HepG2 (cell line): ENCODE measurements at regions not wholly inside any gene's neighbourhood (a gene's known extent, or its start where the extent isn't known, plus 50 kb on each side); places are given as distances from the start of the nearest gene placed in this dataset.

Source experiments
- ATAC-seq: fragments of 200-7000 bp; cut with Tn5 transposase; 3 replicates; pipeline ENCODE4 v1.9.1; 2020; ENCODE audit warnings: mild to moderate bottlenecking, moderate library complexity
- BruUV-seq: library from RNA; stranded (reverse); fragments of 400-500 nt; replicated peaks from 2 replicates; lab custom pipeline; 2021; lab: Mats Ljungman, UMichigan
- CTCF ChIA-PET: fragments of 300-600 bp; formaldehyde crosslinking; extraction: SDS; loops from one replicate; lab custom pipeline; 2021; ENCODE audit warnings: low total read pairs, inconsistent platforms, low intra/inter-chr PET ratio; lab: Yijun Ruan, JAX
- POLR2A ChIA-PET: fragments of 350-600 bp; sonication (Branson Sonifier 250); formaldehyde crosslinking; loops from one replicate; lab custom pipeline; 2020; ENCODE audit warnings: antibody characterized with exemption, inconsistent platforms; lab: Yijun Ruan, JAX
- DNase-seq: peaks from one replicate; pipeline ENCODE4 v3.0.0-alpha.2; 2015; ENCODE audit warnings: low spot score
- FAIRE-seq: peaks from 3 replicates; lab custom pipeline; 2011; peaks lifted over from hg19 to GRCh38; lab: Jason Lieb, UNC
- H2AFZ ChIP-seq: one replicate; pipeline ENCODE4 v1.6.1; 2011; ENCODE audit warnings: low read length, inconsistent platforms
- H3K27ac ChIP-seq: fragments of 300-600 bp; 3 replicates; pipeline ENCODE4 v1.8.0; 2011; ENCODE audit warnings: mixed run types, mild to moderate bottlenecking, mixed read lengths, low read length, inconsistent platforms; ENCODE audit not compliant: insufficient read depth; ENCODE audit errors: extremely low read length
- H3K27me3 ChIP-seq, 2 experiments: fragments of 200-600 bp in 1 of 2; 2 replicates in 1 of 2; 3 replicates in 1 of 2; pipeline versions ENCODE4 v1.6.0 to v1.8.0; 2011; ENCODE audit warnings: low read length in 2 of 2, mild to moderate bottlenecking in 2 of 2, moderate library complexity in 2 of 2, inconsistent platforms in 1 of 2; ENCODE audit not compliant: insufficient read depth in 2 of 2, control insufficient read depth in 1 of 2
- H3K36me3 ChIP-seq, 2 experiments: fragments of 200-600 bp in 1 of 2; replicated peaks in 1 of 2; 2 replicates in 1 of 2; 3 replicates in 1 of 2; pipeline versions ENCODE4 v1.5.1 to v1.8.0; 2011; ENCODE audit warnings: low read length in 2 of 2, inconsistent platforms in 1 of 2; ENCODE audit not compliant: insufficient read depth in 2 of 2, control insufficient read depth in 1 of 2
- H3K4me1 ChIP-seq: 2 replicates; pipeline ENCODE4 v1.5.1; 2012; ENCODE audit warnings: low read length, inconsistent platforms; ENCODE audit not compliant: insufficient read depth
- H3K4me2 ChIP-seq: 2 replicates; pipeline ENCODE4 v1.6.0; 2011; ENCODE audit warnings: low read depth, low read length, inconsistent platforms
- H3K4me3 ChIP-seq, 3 experiments: fragments of 200-600 bp in 1 of 3; sonication (generic), shearing (Covaris generic) in 1 of 3; replicated peaks in 1 of 3; 2 replicates each; pipeline ENCODE4 v1.5.1; 2011 to 2016; ENCODE audit warnings: low read length in 3 of 3, inconsistent platforms in 2 of 3, low read depth in 2 of 3, mild to moderate bottlenecking in 2 of 3, control low read depth in 1 of 3, mixed read lengths in 1 of 3; ENCODE audit not compliant: insufficient read depth in 1 of 3
- H3K79me2 ChIP-seq: one replicate; pipeline ENCODE4 v1.6.1; 2011; ENCODE audit warnings: low read length, inconsistent platforms; ENCODE audit not compliant: insufficient read depth
- H3K9ac ChIP-seq: 2 replicates; pipeline ENCODE4 v1.6.0; 2011; ENCODE audit warnings: mild to moderate bottlenecking, low read depth, low read length, inconsistent platforms; ENCODE audit not compliant: insufficient read depth
- H3K9me3 ChIP-seq: 2 replicates; pipeline ENCODE4 v1.5.1; 2012; ENCODE audit warnings: mild to moderate bottlenecking, low read length
- H4K20me1 ChIP-seq: 2 replicates; pipeline ENCODE4 v1.6.0; 2011; ENCODE audit warnings: inconsistent platforms, mild to moderate bottlenecking, low read length, moderate library complexity; ENCODE audit not compliant: insufficient read depth
- ATF1 ChIP-seq: IDR thresholded peaks from 2 replicates; pipeline ENCODE4 v1.6.1; 2016; ENCODE audit warnings: mild to moderate bottlenecking, control low read depth
- ATRX ChIP-seq: sonication (generic); formaldehyde crosslinking; IDR thresholded peaks from 2 replicates; pipeline ENCODE4 v1.4.0; 2020; ENCODE audit warnings: missing genetic modification reagents, borderline replicate concordance
- CEBPG ChIP-seq: IDR thresholded peaks from 2 replicates; pipeline ENCODE4 v1.6.1; 2016
- CHD4 ChIP-seq: fragments of 200-600 bp; sonication (generic); IDR thresholded peaks from 2 replicates; pipeline ENCODE4 v1.7.0; 2017; ENCODE audit warnings: mild to moderate bottlenecking, low read length, borderline replicate concordance
- GATAD2A ChIP-seq: IDR thresholded peaks from 2 replicates; pipeline ENCODE4 v1.6.1; 2016
- HNF4G ChIP-seq, 2 experiments: sonication (generic) in 1 of 2; formaldehyde crosslinking in 1 of 2; IDR thresholded peaks; 2 replicates each; pipeline versions ENCODE4 v1.4.0 to v1.6.1; 2011 to 2020; ENCODE audit warnings: borderline replicate concordance in 2 of 2, low read depth in 2 of 2, mild to moderate bottlenecking in 2 of 2, low read length in 1 of 2, missing genetic modification reagents in 1 of 2, moderate library complexity in 1 of 2
- KDM3A ChIP-seq: IDR thresholded peaks from 2 replicates; pipeline ENCODE4 v1.6.1; 2018; ENCODE audit warnings: low read depth, missing compliant biosample characterization
- KLF12 ChIP-seq: sonication (generic); formaldehyde crosslinking; IDR thresholded peaks from 2 replicates; pipeline ENCODE4 v1.4.0; 2020; ENCODE audit warnings: missing genetic modification reagents, borderline replicate concordance
- MXI1 ChIP-seq: IDR thresholded peaks from 3 replicates; pipeline ENCODE4 v1.6.1; 2012; ENCODE audit warnings: low read depth, low read length, inconsistent platforms, borderline replicate concordance
- PBX2 ChIP-seq: IDR thresholded peaks from 2 replicates; pipeline ENCODE4 v1.6.1; 2016; ENCODE audit warnings: control low read depth
- SATB2 ChIP-seq: sonication (generic); formaldehyde crosslinking; IDR thresholded peaks from 2 replicates; pipeline ENCODE4 v1.5.0; 2020; ENCODE audit warnings: missing genetic modification reagents
- SNAPC5 ChIP-seq: sonication (generic); formaldehyde crosslinking; IDR thresholded peaks from 2 replicates; pipeline ENCODE4 v1.8.1; 2023; ENCODE audit warnings: mild to moderate bottlenecking, missing genetic modification reagents, borderline replicate concordance
- SP140L ChIP-seq: sonication (generic); formaldehyde crosslinking; IDR thresholded peaks from 2 replicates; pipeline ENCODE4 v1.4.0; 2020; ENCODE audit warnings: missing genetic modification reagents, borderline replicate concordance
- TBL1XR1 ChIP-seq: fragments of 150-350 bp; IDR thresholded peaks from 2 replicates; pipeline ENCODE4 v1.6.1; 2014; ENCODE audit warnings: borderline replicate concordance, low read length; ENCODE audit not compliant: partially characterized antibody
- TOE1 ChIP-seq: sonication (generic); formaldehyde crosslinking; IDR thresholded peaks from 2 replicates; pipeline ENCODE4 v1.4.0; 2020; ENCODE audit warnings: mild to moderate bottlenecking, missing genetic modification reagents
- ZBTB38 ChIP-seq: sonication (generic); formaldehyde crosslinking; IDR thresholded peaks from 2 replicates; pipeline ENCODE4 v1.5.1; 2020; ENCODE audit warnings: mild to moderate bottlenecking, missing genetic modification reagents
- ZIK1 ChIP-seq: sonication (generic); formaldehyde crosslinking; IDR thresholded peaks from 2 replicates; pipeline ENCODE4 v1.5.0; 2020; ENCODE audit warnings: mild to moderate bottlenecking, low read depth, missing genetic modification reagents, borderline replicate concordance
- ZMAT3 ChIP-seq: sonication (generic); formaldehyde crosslinking; conservative IDR thresholded peaks from 2 replicates; pipeline ENCODE4 v1.7.0; 2021; ENCODE audit warnings: missing genetic modification reagents
- ZNF468 ChIP-seq: sonication (generic); formaldehyde crosslinking; IDR thresholded peaks from 2 replicates; pipeline ENCODE4 v1.8.0; 2022; ENCODE audit warnings: mild to moderate bottlenecking, moderate library complexity, missing genetic modification reagents
- ZNF660 ChIP-seq: sonication (generic); formaldehyde crosslinking; IDR thresholded peaks from 2 replicates; pipeline ENCODE4 v1.5.1; 2020; ENCODE audit warnings: mild to moderate bottlenecking, low read depth, missing genetic modification reagents, borderline replicate concordance
- WGBS: methylation state at CpG from one replicate; pipeline ENCODE4 v1.1.6; 2017; ENCODE audit warnings: low lambda C conversion rate; 5-methylcytosine and 5-hydroxymethylcytosine counted together
- in situ Hi-C: cut with HindIII; loops from 2 replicates; pipeline ENCODE4 v1.10.0; 2017; ENCODE audit warnings: low pct_unique_long_range_greater_than_20kb; ENCODE audit not compliant: extremely low pct_ligation_motif_present
- intact Hi-C: fragments of 100-400 bp; cut with micrococcal nuclease; formaldehyde crosslinking; loops from one replicate; pipeline ENCODE4 v1.10.0; 2022; ENCODE audit not compliant: unreplicated experiment

GRCh38 chr4:130338851-130339250, 1242.9 kb downstream of the C4orf33 start (continued):
- TF ChIP-seq MXI1 (no peak), KDM3A (CRISPR knock-in tag) (no peak), SATB2 (no peak), TBL1XR1 (no peak), TOE1 (CRISPR knock-in tag) (no peak)

- Histone ChIP-seq H3K27me3 (no peaks in the 10 kb centered on the region), H3K4me2 (no peak overlapping the region), H3K27ac (no peak overlapping the region), H3K79me2 (no peaks in the 10 kb centered on the region), H3K4me3 (no peak overlapping the region), H3K9me3 (no peaks in the 10 kb centered on the region), H2AFZ (no peak overlapping the region), H3K9ac (no peak overlapping the region), H3K4me1 (no peaks in the 10 kb centered on the region), H3K36me3 (no peaks in the 10 kb centered on the region), H4K20me1 (no peaks in the 10 kb centered on the region)
- WGBS, result 59% methylated on average over 4 of the region's 7 CpGs
- CTCF ChIA-PET, result no interaction called here
- intact Hi-C loops (no loop called here), in situ Hi-C loops (no loop called here)
- POLR2A ChIA-PET, result no interaction called here
- DNase-seq (no peak), FAIRE-seq (no peak), ATAC-seq (no peak)
- no TSS peak for BruUV-seq
- no peak for TF ChIP-seq ZNF468 (CRISPR knock-in tag)
- no peak for TF ChIP-seq ZBTB38 (CRISPR knock-in tag)
- no peak for TF ChIP-seq HNF4G (IDR thresholded peaks at IDR 0.05; ENCODE audit: borderline replicate concordance, low read depth, low read length)
- no peak for TF ChIP-seq HNF4G (CRISPR knock-in tag; IDR thresholded peaks at IDR 0.05; ENCODE audit: borderline replicate concordance, low read depth)
- no peak for TF ChIP-seq GATAD2A (CRISPR knock-in tag)
- TF ChIP-seq ATF1 (CRISPR knock-in tag), result no peak
- no peak for TF ChIP-seq CEBPG (CRISPR knock-in tag)
- no peak for TF ChIP-seq CHD4
- no peak for TF ChIP-seq ZIK1 (CRISPR knock-in tag)
- TF ChIP-seq PBX2 (CRISPR knock-in tag), result no peak
- no peak for TF ChIP-seq KLF12 (CRISPR knock-in tag)
- TF ChIP-seq SNAPC5, result no peak
- TF ChIP-seq ZMAT3 (CRISPR knock-in tag), result no peak
- no peak for TF ChIP-seq SP140L (CRISPR knock-in tag)
- no peak for TF ChIP-seq ATRX
- no peak for TF ChIP-seq ZNF660 (CRISPR knock-in tag)
Observed at GRCh38 chr4:130349745-130350144, 1253.8 kb downstream of the C4orf33 start.
